H1 (cell line): ENCODE measurements at regions not wholly inside any gene's neighbourhood (a gene's known extent, or its start where the extent isn't known, plus 50 kb on each side); places are given as distances from the start of the nearest gene placed in this dataset.

Experiments
- CHD2 ChIP-seq: IDR thresholded peaks from 2 replicates; pipeline ENCODE4 v1.6.1; 2012; ENCODE audit warnings: low read length, improper control_type of control experiment
- CREB1 ChIP-seq: IDR thresholded peaks from 2 replicates; pipeline ENCODE4 v1.6.1; 2012; ENCODE audit warnings: inconsistent platforms
- CTCF ChIP-seq, 3 experiments: IDR thresholded peaks; 1 replicate in 2 of 3; 2 replicates in 1 of 3; pipeline versions ENCODE4 v1.5.1 to v1.6.1; 2011; ENCODE audit warnings: low read length in 3 of 3, mild to moderate bottlenecking in 3 of 3, inconsistent platforms in 2 of 3, low read depth in 1 of 3, moderate library complexity in 1 of 3; ENCODE audit not compliant: insufficient read depth in 1 of 3; ENCODE audit errors: control extremely low read depth in 1 of 3
- E2F6 ChIP-seq: IDR thresholded peaks from 2 replicates; pipeline ENCODE4 v1.6.1; 2012; ENCODE audit warnings: inconsistent platforms
- EP300 ChIP-seq, 2 experiments: IDR thresholded peaks; 1 replicate in 1 of 2; 2 replicates in 1 of 2; pipeline ENCODE4 v1.6.1; 2011 to 2012; ENCODE audit warnings: low read depth in 2 of 2, low read length in 2 of 2, mild to moderate bottlenecking in 2 of 2, borderline replicate concordance in 1 of 2, inconsistent platforms in 1 of 2, moderate library complexity in 1 of 2
- EZH2 ChIP-seq: fragments of 200-600 bp; sonication (generic); IDR thresholded peaks from 2 replicates; pipeline ENCODE4 v1.7.1; 2012; ENCODE audit warnings: low read depth, mild to moderate bottlenecking, moderate library complexity, low read length, inconsistent platforms; ENCODE audit not compliant: severe bottlenecking
- GTF2F1 ChIP-seq: IDR thresholded peaks from 2 replicates; pipeline ENCODE4 v1.6.1; 2012; ENCODE audit warnings: low read depth, low read length, improper control_type of control experiment, borderline replicate concordance
- MAX ChIP-seq: IDR thresholded peaks from 2 replicates; pipeline ENCODE4 v1.6.1; 2012; ENCODE audit warnings: inconsistent platforms
- NANOG ChIP-seq: IDR thresholded peaks from 2 replicates; pipeline ENCODE4 v1.6.1; 2011; ENCODE audit warnings: low read length, low read depth, mild to moderate bottlenecking, inconsistent platforms; ENCODE audit not compliant: insufficient read depth, poor library complexity, severe bottlenecking
- POLR2A ChIP-seq, 2 experiments: IDR thresholded peaks; 1 replicate in 1 of 2; 2 replicates in 1 of 2; pipeline ENCODE4 v1.6.1; 2011; ENCODE audit warnings: low read depth in 2 of 2, low read length in 2 of 2, mild to moderate bottlenecking in 2 of 2; ENCODE audit errors: control extremely low read depth in 1 of 2
- RAD21 ChIP-seq, 2 experiments: IDR thresholded peaks in 1 of 2; conservative IDR thresholded peaks in 1 of 2; 2 replicates each; pipeline ENCODE4 v1.6.1; 2011; ENCODE audit warnings: low read depth in 2 of 2, low read length in 2 of 2, improper control_type of control experiment in 1 of 2, inconsistent platforms in 1 of 2, mild to moderate bottlenecking in 1 of 2, moderate library complexity in 1 of 2
- SP4 ChIP-seq: IDR thresholded peaks from 2 replicates; pipeline ENCODE4 v1.6.1; 2012; ENCODE audit warnings: low read length, inconsistent platforms
- TAF1 ChIP-seq: IDR thresholded peaks from 2 replicates; pipeline ENCODE4 v1.6.1; 2011; ENCODE audit warnings: mild to moderate bottlenecking, low read depth, low read length
- YY1 ChIP-seq: IDR thresholded peaks from 2 replicates; pipeline ENCODE4 v1.6.1; 2011; ENCODE audit warnings: low read depth, mild to moderate bottlenecking, low read length

GRCh38 chr17:34024386-34024785, 230.7 kb upstream of the CCL2 start:
- TF ChIP-seq YY1, result no peak
- no peak for TF ChIP-seq CTCF (IDR thresholded peaks at IDR 0.05; ENCODE audit: control extremely low read depth in 1 of 3, insufficient read depth in 1 of 3, low read depth in 1 of 3, low read length in 3 of 3)
- no peak for TF ChIP-seq NANOG
- no peak for TF ChIP-seq CHD2
- TF ChIP-seq EP300 (IDR thresholded peaks at IDR 0.05; ENCODE audit: borderline replicate concordance in 1 of 2, low read depth in 2 of 2, low read length in 2 of 2), result no peak
- TF ChIP-seq POLR2A (IDR thresholded peaks at IDR 0.05; ENCODE audit: control extremely low read depth in 1 of 2, low read depth in 2 of 2, low read length in 2 of 2), result no peak
- TF ChIP-seq E2F6, result no peak
- TF ChIP-seq MAX, result no peak
- TF ChIP-seq TAF1, result no peak
- TF ChIP-seq EZH2, result no peak
- TF ChIP-seq RAD21 (IDR thresholded peaks at IDR 0.05 in 1 of 2, conservative IDR thresholded peaks at IDR 0.05 in 1 of 2; ENCODE audit: low read depth in 2 of 2, low read length in 2 of 2), result no peak
- TF ChIP-seq CREB1, result no peak
- TF ChIP-seq SP4, result no peak
- TF ChIP-seq GTF2F1, result no peak
